ENCODE measurements at regions not wholly inside any gene's neighbourhood (a gene's known extent, or its start where the extent isn't known, plus 50 kb on each side); places are given as distances from the start of the nearest gene placed in this dataset.

DNA sequence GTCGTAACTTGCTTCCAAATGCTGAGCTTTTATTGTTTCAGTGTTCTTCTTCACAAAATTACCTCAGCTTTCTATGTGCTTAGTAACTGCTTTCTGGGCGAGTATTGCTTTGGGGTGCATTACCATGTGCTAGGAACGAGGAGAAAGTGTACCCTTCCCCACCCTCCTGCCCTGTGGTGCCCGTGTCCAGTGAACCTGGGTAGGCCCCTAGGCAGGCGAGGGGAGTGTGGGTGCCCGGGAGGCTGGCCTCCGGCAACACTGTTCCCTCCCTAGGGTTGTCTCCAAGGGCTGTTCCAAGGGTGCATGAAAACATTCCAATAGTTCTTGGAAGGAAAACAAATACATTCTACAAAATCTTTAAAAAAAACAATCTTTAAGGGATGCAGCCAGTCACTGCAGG lies 216.5 kb upstream of the SOX1 start:
- TF ChIP-seq, protein P1, sequence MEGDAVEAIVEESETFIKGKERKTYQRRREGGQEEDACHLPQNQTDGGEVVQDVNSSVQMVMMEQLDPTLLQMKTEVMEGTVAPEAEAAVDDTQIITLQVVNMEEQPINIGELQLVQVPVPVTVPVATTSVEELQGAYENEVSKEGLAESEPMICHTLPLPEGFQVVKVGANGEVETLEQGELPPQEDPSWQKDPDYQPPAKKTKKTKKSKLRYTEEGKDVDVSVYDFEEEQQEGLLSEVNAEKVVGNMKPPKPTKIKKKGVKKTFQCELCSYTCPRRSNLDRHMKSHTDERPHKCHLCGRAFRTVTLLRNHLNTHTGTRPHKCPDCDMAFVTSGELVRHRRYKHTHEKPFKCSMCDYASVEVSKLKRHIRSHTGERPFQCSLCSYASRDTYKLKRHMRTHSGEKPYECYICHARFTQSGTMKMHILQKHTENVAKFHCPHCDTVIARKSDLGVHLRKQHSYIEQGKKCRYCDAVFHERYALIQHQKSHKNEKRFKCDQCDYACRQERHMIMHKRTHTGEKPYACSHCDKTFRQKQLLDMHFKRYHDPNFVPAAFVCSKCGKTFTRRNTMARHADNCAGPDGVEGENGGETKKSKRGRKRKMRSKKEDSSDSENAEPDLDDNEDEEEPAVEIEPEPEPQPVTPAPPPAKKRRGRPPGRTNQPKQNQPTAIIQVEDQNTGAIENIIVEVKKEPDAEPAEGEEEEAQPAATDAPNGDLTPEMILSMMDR (conservative IDR thresholded peaks at IDR 0.05 in 1 of 2, IDR thresholded peaks at IDR 0.05 in 1 of 2; ENCODE audit: extremely low read depth in 1 of 2, insufficient read depth in 1 of 2, low read depth in 1 of 2, low read length in 2 of 2) = no peak
- no peak for TF ChIP-seq EZH2 (IDR thresholded peaks at IDR 0.05; ENCODE audit: borderline replicate concordance, low read length)

All from mammary epithelial cell (primary cell).